HG03469 (cell line): ENCODE measurements at regions not wholly inside any gene's neighbourhood (a gene's known extent, or its start where the extent isn't known, plus 50 kb on each side); places are given as distances from the start of the nearest gene placed in this dataset.
"Not testable (repeated sequence)": the region's sequence is repeated elsewhere in the genome, so short reads cannot be mapped to it uniquely, and the experiment has no call there.

ENCODE experiments used
- ATAC-seq: cut with Tn5 transposase; IDR thresholded peaks from one replicate; pipeline ENCODE4 v1.9.1; 2021; ENCODE audit warnings: mild to moderate bottlenecking, moderate library complexity, moderate number of reproducible peaks; ENCODE audit not compliant: unreplicated experiment

DNA sequence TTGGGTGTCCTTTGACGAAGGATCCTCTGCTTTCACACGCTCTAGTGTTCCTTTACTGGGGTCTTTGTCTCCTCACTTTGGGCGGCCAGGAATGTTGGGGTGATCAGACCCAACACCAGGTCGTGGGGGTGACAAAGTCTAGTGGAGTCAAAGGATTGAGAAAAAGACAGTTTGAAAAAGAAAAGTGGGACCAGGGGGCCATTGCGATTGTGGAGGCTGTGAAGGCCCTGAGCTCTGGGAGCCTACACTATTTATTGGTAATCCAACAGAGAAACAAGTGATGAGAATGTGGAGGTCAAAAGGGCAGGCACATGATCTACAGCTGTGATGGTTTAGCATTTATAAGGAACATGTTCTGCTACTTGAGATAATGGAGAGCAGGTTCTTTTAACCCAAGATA lies 287.1 kb upstream of the MTPN start:
- ATAC-seq, result not testable (repeated sequence)

DNA sequence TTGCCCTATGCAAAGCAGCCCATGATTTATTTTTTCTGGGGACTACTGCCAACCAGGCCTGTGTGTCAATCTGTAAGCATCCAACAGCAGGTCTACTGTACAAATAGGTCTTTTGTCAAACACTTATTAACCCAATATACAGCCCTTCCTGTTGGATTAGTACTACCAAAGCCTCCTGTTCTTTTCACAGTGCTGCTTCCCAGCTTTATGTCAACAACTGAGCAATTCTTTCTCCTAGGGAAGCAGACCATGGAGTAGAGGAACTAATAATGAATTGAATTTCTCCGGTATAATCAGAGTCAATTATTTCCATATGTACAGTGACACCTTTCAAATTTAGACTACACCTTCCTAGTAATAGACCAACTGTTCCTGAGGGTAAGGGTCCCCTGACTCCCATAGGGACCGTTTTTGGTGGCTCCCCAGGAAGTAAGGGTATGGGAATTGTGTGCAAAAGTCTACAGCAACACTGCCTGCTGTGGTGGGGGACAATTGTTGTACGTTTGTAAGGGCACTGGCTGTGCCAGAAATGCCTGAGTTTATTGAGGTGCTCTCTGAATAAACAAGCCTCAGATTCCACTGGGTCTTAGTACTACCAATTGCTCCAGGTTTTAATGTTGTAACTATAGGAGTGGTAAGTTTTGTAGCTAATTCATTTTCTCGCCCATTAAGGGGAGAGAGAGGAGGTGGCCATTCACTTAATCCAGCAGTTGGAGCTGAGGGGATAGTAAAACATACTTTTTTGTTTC lies 286.1 kb upstream of the MTPN start:
- not testable (repeated sequence) for ATAC-seq

DNA sequence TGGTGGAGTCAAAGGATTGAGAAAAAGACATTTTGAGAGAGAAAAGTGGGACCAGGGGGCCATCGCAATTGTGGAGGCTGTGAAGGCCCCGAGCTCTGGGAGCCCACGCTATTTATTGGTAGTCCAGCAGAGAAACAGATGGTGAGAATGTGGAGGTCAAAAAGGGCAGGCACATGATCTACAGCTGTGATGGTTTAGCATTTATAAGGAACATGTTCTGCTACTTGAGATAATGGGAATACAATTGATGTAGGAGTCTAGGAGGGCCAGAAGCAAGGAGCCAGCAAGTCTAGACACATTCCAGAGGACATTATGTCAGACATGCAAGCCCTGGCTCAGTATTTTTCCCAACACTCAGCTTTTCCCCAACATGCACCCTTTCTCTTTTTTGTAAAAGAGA lies 283.4 kb upstream of the MTPN start:
- not testable (repeated sequence) for ATAC-seq

DNA sequence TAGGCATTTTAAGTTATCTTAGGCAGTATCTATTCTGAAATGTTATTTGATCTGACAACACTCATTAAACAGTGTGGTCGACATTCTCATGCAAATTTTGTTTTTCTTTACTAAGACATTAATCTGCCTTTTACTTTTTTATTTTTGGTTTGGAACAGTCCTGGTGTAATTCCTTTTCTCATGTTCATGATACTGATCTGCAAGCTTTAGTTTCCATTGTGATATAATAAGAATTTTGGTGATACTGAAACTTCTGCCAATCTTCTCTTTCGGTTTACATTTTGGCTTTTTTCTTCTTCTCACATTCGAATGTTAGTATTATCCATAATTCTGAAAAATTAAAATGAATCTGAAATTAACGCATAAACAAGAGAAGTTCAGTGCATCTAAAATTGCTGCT lies 281.9 kb upstream of the MTPN start:
- no peak for ATAC-seq

DNA sequence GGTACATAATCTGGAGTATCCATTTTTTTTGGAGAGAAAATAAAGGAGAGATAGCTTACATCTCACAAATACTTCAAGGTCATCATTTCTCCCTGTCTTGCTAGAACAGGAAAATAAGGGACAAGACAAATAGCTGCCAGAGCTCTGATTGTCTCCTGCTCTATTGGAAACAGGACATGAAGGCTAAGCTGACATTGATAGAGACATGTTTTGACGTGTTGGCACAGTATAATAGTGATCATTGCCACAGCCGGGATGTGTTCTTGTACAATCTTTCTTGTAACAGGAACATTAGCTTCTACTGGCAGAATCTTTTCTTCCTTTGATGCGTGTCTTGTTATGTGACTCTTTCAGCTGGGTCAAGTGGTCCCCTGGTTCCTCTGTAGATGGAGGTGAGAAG lies 279.3 kb upstream of the MTPN start:
- ATAC-seq, result no peak

DNA sequence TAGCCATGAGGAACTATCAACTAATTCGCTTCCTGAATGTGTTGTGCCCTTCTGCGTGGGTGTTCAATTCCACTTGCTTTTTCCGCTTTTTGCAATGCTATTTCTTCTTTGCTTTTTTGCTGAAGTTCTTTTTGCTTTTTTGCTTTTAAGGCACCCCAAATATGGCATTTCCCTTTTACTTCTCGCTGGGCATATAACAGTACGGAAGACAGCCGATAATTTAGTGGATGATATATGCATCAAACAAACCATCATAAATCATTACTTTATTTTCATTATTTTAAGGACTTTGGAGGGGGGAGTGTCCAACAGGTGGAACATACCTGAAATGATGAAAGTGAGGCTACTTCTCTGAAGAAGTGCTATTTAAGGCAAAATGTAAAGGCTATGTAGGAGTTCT lies 277.0 kb upstream of the MTPN start:
- no peak for ATAC-seq

DNA sequence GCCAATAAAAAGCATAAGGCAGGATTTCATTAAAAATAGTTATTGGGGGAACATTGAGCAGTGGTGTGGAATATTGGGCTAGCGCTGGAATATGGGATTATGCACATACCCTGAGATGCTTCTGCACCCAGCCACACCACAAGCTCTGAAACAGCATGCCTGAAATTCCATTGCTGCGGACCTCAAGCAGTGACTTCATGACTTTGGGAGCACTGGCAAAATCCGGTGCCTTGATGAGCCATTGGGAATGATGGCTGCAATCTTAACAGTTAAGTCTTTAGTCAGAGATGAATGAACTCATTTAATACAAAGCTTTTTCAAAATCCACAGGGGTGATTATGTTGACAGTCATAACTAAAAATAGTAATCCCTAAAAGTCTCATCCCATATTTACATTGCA lies 274.7 kb upstream of the MTPN start:
- no peak for ATAC-seq

DNA sequence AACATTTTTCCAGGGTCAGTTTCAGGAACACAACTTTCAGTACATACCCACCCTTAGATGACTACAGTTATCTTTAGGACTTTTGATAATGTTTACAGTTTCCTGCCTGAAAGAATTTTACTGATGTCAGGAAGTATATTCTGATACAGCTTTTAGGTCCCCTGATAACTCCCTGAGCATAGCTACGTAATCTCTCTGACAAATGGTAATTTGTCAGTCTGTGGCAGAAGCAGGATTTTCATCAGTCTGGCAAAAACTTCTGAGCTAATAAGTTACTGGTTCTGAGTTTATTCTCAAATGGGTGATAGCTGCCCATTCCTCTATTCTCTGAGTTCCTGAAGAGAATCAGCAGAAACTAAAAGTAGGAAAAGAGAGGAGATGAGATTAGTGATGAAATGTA lies 270.1 kb upstream of the MTPN start:
- no peak for ATAC-seq

DNA sequence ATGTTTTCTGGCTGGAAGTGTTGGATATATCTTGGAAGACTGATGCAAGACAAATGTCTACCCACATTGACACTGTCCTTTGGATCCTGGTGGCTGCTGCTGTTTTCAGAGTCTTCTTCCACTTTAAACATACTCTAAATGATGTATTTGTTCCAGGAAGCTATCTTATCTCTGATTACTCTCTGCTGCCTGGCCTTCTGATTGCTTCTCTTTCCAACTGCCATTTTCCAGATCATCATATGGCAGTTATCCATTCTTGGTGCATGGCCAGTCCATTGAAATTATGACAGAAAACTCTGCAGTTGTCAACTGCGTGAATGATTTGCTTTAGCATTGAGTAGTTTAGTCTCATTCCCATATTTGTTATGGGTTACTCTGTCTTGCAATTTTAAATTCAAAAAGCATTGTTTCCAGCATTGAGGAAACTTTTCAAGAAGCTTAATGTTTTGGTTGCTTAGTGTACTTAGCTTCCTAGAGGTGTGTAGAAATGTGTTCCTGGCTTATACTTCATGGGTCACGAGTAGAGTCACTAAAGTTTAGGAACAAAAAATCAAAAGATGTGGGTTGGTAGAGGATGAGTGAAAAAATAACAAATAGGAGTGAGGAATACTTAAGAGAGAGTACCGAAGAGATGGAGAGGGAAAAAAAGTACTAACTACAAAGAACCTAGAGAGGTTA lies 268.3 kb upstream of the MTPN start:
- ATAC-seq, result no peak

DNA sequence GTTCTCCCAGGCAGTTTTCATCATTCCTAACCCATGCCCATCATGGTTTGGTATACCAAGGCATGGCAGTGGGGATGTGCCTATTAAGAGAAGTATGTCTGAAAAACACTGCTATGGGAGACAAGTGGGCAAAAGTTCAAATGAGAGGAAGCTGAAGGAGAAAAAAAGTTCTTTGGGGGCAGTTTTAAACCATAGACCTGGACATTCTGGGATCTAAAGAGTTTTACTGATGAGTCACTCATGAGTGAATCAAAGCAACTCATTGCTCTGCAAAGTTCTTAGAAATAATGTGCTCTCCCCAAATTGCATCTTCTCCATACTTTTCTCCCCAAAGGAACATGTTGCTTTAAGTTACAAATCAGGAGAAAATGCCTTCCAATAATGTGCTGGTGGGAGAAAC lies 256.9 kb upstream of the MTPN start:
- no peak for ATAC-seq

DNA sequence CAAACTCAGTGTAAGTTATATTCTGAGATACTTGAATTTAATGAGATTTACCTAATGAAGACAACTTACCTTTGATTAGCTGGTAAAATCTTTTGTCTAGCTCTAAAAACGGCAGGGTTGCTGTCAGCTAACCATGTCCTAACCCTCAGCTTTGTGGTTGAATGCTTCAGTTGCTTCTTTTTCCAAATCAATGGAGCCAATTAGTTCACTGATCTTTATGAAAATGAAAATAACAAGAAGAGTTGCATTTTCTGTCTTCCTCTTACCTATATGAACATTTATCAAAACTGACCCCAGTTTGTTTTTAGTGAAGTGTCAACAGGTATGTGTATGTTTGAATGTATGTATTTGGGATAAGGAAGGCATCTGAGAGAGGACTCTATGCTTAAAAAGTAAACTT lies 253.1 kb upstream of the MTPN start:
- no peak for ATAC-seq

DNA sequence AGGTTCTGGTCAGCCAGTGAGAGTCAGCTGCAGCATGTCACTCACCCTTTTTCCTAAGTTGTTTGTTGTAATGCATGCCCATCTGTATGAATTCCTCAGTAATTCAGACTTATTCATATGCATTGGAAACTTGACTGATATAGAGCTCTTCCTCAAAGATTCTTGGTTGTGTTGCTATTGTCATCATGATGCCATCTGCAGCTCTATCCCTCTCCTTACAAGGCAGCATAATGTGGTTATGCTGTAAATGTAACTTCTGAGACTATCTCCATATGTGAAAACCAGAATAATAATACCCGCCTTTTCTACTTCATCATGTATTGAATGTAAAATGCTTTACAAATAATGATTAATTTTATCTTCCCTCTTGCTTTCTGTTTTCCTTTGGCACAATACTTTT lies 252.6 kb upstream of the MTPN start:
- no peak for ATAC-seq

DNA sequence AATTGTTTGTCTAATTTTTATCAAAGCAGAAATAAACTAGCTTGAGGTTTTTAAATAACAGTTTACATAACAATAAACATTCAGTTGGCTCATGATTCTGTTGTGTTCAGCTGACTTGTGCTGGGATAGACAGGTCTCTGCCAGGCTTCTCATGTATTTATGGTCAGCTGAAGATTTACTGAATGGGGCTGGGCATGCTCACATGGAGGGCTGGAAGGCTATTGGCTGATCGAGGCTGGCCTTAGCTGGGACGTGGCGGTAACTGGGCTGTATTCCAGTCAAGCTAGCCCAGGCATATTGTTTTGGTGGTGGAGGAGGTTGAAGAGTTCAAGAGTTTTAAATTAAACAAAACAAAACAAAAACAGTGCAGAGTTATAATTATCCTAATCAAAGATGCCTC lies 251.0 kb upstream of the MTPN start:
- ATAC-seq, result no peak

DNA sequence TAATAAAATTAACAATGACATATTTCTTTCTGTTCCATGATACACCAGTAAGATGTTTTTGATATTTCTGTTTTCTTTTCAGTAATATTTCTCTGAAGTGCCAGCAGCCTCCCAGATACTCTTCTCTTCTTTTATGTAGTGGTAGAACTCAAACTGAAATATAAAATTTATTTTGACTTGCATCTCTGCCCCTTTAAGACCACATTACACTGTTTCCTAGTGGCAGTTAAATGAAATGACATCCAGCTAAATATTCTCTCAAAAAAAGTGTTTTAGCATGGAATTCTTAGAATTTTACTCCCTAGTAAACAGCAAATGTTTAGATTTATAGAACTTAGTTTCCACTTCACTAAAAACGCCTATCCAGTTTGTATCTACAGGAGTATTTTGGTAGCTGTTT lies 237.2 kb upstream of the MTPN start:
- no peak for ATAC-seq

DNA sequence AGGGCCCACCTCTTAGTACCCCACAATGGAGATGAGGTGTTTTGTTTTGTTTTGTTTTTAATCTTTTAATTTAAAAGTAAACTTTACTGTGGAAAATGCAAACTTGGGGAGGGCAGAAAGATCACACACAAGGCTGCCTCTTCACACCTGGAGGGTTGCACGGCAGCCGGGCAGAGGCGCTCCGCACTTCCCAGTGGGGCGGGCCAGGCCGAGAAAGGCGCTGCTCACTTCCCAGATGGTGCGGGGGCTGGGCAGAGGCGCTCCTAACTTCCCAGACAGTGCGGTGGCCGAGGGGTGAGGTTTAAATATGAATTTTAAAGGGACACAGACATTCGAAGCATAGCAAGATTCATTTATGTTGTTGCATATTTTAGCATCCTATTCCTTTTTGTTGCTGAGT lies 235.9 kb upstream of the MTPN start:
- no peak for ATAC-seq

DNA sequence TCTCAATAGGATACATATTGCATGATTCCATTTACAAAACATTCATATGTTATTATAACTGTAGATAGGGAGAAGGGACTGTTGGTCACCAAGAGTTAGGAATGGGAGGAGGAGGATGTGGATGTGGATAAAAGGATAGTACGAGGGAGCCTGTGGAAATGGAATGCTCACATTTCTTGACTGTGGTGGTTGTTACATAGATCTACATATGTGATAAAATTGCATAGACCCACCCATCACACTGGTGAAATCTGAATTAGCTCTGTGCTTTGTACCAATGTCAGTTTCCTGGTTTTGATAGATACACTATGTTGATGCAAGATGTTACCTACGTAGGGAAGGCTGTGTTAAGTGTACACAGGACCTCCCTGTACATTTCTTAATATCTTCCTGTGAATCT lies 233.5 kb upstream of the MTPN start:
- ATAC-seq, result no peak

DNA sequence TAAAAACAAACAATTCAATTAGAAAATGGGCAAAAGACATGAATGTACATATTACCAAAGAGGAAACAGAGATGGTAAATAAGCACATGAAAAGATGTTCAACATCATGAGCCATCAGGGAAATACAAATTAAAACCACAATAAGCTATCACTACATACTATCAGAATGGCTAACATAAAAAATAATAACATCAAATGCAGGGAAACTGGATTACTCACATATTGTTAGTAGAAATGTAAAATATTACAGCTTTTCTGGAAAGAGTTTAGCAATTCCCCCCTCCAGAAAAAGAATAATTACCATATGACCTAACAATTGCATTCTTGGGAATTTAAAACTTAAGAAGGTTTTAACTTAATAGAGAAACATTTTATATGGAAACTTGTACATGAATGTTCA lies 232.9 kb upstream of the MTPN start:
- no peak for ATAC-seq

DNA sequence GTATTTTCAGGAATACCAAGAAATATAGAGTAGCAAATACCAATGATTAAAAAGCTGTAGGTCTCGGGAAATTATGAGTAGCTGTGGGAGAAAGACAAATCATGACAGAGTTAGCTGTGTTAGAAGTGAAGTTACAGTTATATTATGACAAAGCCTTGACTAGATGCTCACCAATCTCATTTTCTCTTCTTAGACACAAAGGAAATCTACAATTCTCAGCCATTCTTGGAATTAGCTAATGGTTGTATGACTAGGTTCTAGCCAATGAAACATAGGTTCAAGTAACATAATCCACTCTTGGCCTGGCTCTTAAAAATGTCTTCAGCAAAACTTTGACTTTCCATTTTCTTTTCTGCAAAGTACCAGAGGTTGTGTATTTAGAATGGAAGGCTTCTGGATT lies 228.8 kb upstream of the MTPN start:
- no peak for ATAC-seq

DNA sequence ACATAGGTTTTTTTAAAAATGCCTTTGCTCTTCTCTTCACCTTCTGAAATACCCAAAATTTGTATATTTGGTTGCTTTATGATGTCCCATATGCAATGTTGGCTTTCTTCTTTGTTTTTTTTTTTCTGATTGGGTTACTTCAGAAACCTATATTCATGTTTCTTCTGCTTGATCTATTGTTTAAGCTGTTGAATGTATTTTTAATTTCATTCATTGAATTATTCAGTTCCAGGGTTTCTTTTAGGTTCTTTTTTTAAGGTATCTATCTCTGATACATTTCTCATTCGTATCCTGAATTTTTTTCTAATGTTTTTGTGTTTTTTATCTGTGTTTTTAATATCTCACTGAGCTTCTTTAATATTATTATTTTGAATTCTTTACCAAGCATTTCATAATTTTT lies 221.0 kb upstream of the MTPN start:
- no peak for ATAC-seq

DNA sequence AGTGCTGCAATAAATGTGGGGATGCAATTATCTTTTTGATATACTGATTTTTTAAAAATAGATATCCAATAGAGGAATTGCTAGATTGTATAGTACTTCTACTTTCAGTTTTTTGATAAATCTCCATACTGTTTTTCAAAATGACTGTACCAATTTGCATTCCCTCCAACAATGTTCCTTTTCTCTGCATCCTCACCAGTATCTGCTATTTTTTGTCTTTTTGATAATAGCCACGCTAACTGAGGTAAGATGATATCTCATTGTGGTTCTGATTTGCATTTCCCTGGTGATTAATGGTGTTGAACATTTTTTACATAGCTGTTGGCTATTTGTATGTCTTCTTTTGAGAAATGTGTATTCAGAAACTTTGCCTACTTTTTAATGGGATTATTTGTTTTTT lies 217.7 kb upstream of the MTPN start:
- peak; percentile 58 for ATAC-seq

DNA sequence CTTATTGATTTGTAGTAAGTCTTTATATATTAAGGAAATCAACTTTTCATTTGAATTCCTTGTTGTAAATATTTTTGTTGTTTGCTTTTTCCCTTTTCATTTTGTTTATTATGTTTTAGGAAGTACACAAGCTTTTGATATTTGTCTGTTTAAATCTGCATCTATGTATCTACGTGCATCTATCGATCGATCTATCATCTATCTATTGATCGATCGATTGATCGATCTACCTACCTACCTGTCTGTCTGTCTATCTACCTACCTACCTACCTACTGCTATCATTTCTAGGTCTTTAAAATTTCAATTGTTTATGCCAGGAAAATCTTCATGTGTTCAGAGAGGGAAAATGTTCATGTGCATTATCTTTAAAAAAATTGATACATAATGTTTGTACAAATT lies 216.8 kb upstream of the MTPN start:
- ATAC-seq, result no peak

DNA sequence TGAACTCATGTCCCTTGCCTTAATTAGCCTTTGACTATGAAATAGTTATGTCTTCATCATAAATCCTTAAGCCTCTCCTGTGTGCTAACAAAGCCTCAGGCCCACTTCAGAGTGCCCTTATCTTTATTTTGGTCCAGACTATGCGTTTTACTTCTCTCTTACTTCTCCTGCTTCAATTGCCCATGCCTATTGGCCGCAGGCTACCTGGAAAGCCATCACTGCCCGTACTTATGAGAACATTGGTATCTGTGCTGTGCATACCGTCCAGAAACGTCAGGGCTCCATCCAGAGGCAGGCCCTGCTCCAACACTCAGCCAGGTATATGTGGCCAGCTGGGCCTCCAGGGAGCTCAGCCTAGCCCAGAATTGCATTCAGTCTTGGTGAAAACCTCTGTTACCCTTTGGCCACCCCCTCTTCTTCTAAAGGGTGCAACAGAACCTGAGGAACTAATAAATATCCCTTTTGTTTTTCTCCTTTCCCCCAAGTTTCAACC lies 212.4 kb upstream of the MTPN start:
- no peak for ATAC-seq

DNA sequence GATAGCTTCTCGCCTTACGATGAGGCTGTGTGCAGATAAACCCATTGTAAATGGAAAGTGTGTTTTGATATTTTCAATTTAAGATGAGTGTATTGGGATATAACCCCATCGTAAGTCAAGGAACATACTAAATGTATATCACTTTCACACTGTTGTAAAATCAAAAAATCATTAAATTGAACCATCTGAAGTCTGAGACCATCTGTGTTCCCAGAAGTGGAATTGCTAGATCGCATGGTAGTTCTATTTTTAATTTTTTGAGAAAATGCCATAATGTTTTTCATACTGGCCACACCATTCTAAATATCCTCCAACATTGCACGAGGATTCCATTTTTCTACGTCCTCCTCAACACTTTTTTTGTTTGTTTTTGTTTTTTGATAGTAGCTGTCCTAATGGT lies 209.1 kb upstream of the MTPN start:
- no peak for ATAC-seq
